Islet of Langerhans (tissue), 1 donor: ENCODE measurements at regions not wholly inside any gene's neighbourhood (a gene's known extent, or its start where the extent isn't known, plus 50 kb on each side); places are given as distances from the start of the nearest gene placed in this dataset.

Experiments used
- FAIRE-seq: peaks from one replicate; lab custom pipeline; 2011; peaks lifted over from hg19 to GRCh38; lab: Jason Lieb, UNC

DNA sequence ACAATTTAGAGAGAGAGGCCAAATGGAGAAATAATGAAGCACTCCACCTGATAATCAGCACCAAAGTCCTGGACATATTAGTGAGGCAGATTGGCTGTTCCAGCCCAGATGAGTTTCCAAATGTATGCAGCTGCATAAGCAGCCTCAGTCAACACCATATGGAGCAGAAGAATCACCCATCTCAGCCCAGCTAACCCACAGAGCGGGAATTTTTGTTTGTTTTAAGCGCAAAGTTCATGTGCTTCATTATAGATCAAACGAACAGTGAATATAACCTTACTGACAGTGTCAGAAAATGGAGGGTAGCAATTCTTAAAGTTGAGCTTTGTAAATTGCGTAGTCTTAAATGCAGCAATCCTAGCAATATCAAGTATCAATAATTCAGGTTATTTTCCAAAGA, 234.0 kb upstream of the CEP162 start:
- no peak for FAIRE-seq

DNA sequence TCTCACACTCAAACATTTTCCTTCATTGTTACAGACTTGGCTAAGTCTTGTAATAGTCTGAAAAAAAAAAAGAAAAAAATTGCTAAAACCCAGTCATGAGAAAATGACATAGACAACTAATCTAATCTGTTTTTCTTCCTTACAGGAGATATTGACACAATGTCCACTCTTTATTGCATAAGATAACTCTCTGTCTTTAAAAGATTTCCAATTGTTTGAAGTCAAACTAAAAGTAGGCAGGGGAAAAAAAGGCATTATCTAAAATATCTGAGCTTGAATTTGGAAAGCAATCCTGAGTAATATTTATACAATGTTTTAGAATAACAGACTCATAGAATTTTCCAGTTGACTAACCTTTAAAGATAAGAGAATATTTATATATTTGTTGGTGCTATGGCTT, 233.0 kb upstream of the CEP162 start:
- FAIRE-seq: no peak

DNA sequence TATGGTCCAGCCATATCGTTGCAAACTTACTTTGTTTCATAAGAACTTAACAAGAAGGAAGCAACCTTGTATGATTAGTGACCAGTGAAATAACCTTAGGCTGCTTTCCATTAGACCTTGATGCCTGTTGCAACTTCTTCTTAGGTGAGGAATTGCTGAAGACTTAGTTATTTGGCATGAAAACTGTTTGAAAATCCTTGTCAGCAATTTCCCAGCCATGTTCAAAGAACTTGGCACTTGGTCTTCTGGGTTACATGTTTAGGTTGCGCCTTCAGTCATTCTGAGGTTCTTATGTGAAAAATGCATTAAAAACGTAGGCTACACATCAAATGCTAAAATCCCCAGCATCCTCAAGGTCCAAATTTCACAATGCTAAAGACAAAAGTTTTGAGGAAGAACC, 232.0 kb upstream of the CEP162 start:
- FAIRE-seq: no peak

DNA sequence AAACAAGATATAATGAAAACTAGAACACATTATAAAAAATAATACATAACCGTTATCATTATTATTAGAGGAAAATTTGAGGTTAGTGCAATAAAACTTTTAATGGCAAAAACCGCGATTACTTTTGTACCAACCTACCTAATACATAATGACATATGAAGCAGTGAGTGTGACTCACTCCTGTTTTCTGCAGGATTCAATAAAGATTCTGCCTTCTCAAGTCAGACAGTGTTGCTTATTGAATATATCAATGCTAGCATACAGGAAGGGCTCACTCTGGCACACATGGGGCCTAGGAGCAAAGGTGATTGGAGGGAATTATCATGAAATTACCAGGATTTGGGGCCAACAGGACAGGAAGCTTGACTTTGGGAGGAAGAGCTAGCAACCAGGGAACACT, 230.8 kb upstream of the CEP162 start:
- FAIRE-seq: no peak

DNA sequence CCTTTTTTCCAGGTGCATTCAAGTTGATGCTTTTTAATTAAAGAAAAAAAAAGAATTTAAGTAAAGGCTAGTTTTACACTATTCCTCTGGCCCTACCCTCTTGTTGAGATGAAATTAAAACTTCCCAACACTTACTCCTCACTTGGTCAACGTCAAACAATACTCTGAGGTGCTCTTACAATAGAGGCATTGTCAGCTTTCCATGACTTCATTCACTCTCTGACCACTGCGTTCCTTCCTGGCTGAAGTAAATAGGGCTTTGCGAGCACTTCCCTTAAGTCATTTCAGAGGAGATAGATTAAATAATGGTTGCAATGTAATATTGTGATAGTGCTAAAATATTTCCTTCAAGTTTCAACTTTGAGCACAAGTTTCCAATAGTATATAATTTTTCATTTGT, 229.8 kb upstream of the CEP162 start:
- no peak for FAIRE-seq

DNA sequence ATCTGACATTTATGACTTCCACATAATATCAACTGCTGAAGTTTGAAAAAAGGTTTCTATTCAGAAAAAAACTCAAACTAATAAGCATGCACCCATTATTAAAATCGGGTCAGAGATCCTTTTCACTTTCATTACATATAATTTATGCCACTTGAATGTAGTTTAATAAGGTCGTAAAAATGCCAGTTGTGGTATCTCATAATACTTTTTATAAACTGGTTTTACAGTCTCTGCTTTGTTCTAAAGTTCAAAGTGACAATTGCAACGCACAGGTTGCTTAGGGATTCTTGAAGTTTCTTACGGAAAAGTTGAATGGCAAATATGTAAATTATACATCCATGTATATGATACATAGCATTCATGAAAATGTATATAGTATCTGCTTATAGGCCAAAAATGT, 229.4 kb upstream of the CEP162 start:
- no peak for FAIRE-seq

DNA sequence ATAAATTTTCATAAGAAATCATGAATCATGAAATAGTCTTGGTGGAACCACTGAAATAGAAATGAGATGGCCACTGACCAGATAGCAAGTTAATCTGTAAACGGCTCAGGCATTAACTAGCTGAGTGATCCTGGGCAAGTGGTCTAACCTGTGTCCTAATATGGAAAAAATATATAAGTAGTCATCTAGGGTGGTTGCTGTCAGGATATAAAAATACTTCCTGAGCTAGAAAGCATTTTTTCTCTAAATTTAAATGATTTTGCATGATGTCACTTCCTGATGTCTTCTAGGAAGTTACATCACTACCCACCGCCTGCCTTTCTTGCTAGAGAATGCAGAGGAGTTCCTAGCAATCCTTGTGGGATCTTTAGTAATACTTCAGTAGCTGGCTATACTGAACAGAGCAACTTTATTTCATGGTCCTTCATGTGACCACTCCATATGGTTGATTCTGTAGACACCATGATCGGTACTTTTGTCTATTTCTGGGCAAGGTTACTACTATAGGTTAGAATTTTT, 228.1 kb upstream of the CEP162 start:
- no peak for FAIRE-seq

DNA sequence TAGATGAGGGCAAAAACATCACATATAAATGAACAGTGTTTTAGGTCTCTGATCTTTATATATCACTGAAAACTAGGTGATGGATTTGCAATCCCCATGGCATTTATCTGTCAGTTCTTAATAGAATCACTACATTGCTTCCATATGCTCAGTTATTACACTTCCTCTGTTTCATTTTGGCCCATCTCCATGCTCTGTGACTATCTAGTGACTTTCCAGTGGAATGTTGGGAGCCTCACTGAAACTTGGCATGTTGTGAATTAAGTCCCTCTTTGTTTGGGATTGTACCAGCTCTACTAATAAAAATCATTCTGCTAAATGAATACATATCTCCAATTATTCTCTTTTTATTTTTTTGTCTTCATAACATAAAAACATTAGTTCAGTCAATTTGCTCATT, 226.1 kb upstream of the CEP162 start:
- no peak for FAIRE-seq

DNA sequence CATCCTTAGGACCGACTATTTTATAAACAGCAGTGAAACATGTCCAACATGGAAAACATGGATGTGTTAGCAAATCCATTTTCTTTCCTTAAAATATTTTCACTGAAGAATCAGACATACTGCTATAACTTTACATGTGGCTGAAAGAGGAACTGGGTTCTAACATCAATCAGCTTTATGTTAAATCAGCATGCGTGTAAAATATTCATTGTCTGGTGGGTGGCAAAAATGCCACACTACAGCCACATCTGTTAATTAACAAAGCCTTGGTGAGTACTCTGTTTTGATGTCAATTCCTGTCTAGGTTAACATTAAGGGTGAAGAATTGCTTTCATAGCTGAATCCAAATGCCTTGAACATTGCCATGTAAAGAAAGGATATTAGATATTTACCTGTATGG, 222.6 kb upstream of the CEP162 start:
- FAIRE-seq: no peak

DNA sequence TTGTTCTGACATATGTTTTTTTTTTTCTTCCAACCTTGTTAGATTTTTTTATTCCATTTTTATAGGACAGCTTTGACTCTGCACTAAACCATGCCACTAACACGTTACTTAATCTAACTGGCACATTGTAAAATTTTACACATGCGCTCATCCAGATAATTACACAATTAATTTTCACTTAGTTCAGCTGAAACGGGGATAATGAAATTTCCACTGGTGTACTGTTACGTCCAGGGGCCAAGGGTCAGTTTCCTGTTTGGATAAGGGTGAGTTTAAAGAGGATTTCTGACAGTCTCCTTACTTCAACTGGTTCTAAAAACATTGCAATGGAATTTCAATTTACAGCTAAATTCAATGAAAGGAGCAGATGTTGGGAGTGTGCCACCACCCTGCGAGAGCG, 221.8 kb upstream of the CEP162 start:
- no peak for FAIRE-seq

DNA sequence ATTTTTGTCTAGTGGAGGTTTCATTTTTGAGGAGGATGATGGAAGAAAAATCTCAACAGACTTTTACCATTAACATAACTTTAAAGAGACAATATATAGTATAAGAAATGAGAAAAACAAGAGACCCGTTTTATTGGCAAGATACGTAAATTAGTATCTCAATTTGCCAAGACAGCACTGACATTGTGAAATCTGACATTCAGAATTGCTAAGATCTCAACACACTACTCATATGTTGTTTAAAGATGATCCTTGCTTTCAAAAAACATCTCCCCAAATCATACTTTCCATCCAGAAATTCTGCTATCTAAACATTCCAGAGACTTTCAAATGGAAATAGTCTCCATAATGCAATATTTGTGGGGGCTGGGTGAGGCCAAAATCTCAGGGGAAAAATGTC, 220.9 kb upstream of the CEP162 start:
- no peak for FAIRE-seq

DNA sequence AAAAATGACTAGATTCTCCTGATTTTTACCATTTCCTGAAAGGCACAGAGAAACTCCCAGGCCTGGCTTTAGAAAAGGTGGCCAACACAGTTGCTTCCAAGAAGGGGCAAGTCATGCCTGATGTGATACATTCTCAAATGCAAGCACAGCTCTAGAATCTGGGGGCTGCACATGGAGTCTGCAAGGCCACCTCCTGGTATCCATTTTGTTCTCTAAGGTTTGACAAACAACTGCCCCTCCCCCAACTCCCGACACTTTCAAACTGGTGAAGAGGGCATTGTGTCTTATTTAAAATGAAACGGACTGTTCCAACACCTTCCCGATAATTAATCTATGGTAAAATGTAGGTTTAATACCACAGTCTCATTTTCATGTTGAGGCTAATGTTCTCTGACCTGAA, 220.2 kb upstream of the CEP162 start:
- no peak for FAIRE-seq

DNA sequence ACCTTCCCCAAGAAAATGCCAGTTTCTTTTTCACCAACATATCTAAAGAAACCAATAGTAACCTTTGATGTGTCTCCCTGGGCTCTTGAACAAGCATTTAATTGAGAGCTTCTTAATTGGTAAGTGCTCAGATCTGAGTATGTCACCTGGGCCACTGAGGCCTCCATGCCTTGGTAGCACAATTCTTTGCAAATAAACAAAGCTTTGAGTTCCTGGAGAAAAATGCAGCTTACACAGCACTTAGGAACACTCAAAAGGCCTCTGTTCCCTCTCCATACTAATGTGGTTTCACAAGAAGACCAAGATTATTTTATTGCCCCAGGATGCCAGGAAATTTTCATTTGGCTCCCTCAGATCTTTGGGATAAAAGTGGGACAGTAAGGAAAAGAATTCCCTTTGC, 217.6 kb upstream of the CEP162 start:
- FAIRE-seq: no peak

DNA sequence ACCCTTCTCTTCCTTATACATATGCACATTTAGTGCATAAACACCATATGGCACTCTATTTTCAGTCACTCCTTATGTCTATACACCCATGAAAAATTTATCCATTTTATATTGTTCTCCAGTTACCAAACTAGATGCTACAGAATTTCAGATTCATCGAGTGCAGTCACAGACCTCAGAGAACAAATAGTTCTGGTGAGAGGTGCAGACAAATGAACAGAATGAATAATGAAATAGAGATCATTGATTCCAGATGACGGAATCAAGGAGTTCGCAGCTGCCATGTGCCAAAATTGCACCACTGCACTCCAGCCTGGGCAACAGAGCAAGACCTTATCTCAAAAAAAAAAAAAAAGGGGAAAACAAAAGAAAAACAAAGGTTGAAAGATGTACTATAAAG, 214.8 kb upstream of the CEP162 start:
- no peak for FAIRE-seq

DNA sequence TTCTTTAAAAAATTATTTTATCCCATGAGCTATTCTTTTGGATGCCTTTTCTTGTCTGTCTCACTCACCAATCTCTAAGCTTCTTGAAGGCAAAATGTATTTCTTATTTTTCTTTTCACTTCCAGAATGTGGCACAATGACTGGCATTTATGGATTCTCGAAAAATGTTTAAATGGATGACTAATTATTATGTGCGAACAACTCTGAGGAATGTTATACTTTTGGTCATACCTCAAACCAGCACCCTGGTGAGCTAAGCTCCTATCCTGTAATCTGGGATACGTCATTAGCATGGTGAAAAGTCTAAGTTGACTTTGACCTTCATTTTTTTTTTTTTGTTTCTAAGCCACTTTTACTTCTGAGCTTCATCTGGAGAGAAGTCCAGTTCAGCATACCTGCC, 214.0 kb upstream of the CEP162 start:
- FAIRE-seq: no peak

DNA sequence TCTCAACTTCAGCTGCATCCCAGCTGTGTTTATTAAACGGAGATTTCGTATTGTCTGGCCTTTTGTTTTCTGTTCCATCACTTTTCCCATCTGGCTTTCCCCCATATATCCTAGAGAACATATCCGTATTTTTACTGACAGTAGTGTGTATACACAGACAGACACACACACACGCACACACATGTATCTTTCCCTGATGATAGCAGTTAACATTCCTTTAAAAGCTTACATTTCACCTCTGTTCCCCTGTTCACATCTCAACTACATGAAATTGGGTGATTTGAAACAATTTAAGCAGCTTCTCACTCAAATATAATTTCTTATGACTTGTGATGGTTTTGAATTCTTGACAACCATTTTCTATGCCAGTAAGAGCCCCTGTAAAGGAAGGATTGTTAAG, 207.1 kb upstream of the CEP162 start:
- FAIRE-seq: no peak

DNA sequence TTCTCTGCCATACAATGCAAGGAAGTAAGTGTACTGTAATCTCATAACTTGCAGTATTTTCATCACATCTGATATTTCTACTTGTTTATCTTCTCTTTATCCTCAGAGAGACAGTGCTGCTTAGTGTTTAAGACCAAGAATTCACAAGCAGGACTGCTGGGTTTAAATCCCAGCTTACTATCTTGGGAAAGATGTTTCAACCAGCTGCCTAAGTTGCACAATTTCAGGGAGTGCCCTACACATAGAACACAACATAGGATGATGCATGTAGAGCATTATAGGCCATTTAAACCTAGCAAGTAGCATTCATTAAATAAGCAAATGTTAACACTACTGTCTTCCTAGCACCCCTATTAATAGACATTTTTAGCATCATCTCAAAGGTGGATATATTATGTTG, 205.2 kb upstream of the CEP162 start:
- no peak for FAIRE-seq

DNA sequence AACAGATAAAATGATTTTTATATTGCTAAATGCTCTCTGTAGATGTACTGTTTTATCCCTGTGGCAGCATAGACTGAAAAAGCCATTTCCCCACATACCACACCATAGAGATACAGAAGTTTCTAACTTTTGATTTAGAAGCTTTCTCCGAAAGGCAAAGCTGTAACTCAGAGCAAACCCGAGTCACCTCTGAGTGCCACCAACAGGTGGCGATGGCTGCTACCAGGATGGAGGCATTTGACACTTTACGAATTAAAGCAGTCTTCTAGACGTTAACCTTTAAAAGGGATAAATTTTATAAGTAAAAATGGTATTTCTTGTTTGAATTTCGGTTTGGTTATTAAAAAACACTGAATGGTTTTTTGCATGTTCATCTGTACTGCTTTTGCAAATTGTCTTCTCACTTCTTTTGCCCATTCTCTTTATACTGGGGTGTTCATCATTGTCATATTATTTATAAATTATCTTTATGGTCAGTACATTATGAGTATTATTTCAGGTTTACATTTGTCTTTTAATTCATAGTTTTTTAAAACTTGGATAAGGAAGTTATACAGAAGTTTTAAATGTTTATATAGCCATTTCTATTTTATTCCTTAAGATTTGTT, 201.0 kb upstream of the CEP162 start:
- FAIRE-seq: no peak

DNA sequence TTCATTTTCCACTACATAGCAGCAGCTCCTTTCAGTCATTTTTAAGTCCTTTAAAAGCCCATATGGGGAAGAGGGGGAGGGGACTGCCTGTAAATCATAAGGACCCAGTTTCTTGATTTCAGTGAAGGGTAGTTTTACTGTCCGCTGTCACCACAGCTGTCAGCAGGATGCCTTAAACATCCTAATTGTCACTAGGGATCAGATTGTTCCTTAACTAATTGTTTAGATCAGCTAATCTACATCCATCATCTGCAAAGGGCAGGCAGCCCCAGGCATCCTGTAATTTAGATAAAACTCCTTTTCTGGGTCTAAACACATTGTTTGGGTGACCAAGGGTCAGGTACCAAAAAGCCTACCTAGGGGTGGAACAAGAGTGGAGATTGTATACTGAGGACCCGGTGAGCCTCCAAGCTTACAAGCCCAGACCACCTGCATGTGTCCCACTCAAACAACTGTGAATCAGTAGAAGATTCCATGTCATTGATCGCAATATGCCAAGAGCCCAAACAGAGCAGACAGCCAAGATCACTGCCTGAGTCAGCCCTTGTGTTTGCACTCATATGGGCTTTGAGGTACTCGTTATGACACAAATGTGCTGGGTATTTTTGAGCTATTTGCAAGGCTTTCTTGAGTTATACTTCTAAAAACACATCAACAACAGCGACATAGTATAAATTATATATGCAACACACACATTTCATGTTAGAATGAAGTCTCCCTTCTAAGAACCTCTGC, 198.7 kb upstream of the CEP162 start:
- no peak for FAIRE-seq

DNA sequence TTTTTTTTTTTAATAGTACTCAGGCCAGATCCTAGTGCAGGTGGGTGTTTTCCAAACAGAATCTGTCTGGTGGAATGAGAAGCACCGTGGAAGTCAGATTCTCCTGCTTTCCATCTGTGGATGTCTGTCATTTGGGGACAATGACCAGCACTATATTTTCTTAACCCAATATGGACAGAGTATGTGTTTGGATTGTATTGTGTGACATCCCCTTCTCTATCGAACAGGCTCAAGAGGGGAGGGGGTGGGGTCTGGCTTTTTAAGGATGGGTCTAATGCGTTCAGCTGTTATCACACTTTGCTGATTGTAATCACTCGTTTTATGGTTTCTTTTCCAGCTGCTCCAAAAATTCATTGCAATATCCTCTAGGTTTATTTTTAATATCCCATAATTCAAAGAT, 197.5 kb upstream of the CEP162 start:
- no peak for FAIRE-seq

DNA sequence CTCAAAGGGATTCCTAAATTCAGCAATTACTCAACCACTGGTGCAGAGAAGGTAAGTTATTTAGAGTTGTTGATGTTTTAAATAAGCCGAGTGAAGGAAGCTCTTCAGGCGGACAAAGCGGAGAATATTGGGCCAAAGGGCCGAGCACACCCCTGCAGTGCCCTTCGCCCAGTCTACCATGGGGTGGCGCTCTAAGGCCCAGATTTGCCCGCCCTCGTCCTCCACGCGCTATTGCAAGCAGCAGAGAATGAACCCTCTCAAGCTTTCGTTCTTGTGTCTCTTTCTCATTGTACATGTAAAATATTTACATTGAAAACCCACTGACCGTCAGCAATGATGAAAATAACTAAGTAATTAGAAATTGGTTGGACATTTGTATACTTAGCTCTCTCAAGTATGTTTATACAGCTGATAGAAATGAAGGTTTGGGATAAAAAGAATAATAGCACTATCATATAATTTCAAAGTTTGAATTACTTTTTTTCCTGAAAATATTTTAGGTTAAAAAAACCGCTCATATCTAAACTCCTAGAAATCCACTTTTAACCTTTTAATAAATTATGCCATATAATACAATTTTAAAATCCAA, 195.0 kb upstream of the CEP162 start:
- no peak for FAIRE-seq

DNA sequence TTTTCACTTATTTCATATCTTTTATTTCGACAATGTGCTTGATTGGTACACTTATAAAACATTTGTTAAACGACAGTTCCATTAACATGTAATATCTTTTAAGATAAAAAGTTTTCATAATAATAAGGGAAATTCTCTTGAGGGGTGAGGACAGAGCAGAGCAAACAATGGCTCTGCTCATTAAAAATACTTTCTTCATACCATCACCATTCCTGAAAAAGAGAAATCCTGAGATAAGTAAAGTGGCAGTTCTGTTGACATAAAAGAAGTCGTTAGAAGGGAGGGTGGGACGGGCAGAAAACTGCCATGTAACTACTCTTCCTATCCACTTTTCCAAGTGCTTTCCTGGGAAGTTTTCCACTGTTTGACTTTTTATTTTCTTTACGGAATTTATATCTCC, 193.6 kb upstream of the CEP162 start:
- no peak for FAIRE-seq

DNA sequence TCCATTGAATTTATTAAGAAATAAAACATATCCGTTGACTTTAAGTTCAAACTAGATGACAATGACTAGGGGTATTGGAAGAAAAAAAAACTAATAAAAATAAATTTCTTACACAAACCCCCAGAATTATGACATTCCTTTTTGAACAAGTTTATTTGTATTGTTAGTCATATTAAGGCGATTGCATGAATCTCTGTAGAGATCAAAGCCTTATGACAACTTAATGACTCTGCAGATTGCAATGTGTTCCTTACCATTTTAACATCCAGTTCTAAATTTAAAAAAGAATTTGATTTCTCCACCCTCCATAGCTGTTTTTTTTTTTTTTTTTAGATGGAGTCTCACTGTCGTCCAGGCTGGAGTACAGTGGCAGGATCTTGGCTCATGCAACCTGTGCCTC, 189.8 kb upstream of the CEP162 start:
- no peak for FAIRE-seq
